Upper lobe of right lung (tissue), 1 donor: ENCODE measurements at regions not wholly inside any gene's neighbourhood (a gene's known extent, or its start where the extent isn't known, plus 50 kb on each side); places are given as distances from the start of the nearest gene placed in this dataset.

Source experiments
- ATAC-seq: fragments of 200-7000 bp; cut with Tn5 transposase; one replicate; pipeline ENCODE4 v1.9.1; 2020; ENCODE audit warnings: mild to moderate bottlenecking, moderate library complexity
- DNase-seq: peaks from one replicate; pipeline ENCODE4 v3.0.0-alpha.2; 2020
- H3K27ac ChIP-seq: fragments of 200-600 bp; one replicate; pipeline ENCODE4 v1.8.0; 2022
- H3K27me3 ChIP-seq: fragments of 200-600 bp; one replicate; pipeline ENCODE4 v1.8.0; 2022; ENCODE audit warnings: mild to moderate bottlenecking
- H3K36me3 ChIP-seq: fragments of 200-600 bp; one replicate; pipeline ENCODE4 v1.8.0; 2022
- H3K4me1 ChIP-seq: fragments of 200-600 bp; one replicate; pipeline ENCODE4 v1.8.0; 2022
- H3K4me3 ChIP-seq: fragments of 200-600 bp; one replicate; pipeline ENCODE4 v1.8.0; 2022; ENCODE audit warnings: mild to moderate bottlenecking
- H3K9me3 ChIP-seq: fragments of 200-600 bp; one replicate; pipeline ENCODE4 v1.8.0; 2022
- intact Hi-C: fragments of 100-400 bp; cut with DNase I; formaldehyde crosslinking; loops from one replicate; pipeline ENCODE4 v1.11.0; 2022
- TF ChIP-seq, protein P1 (sequence below): fragments of 200-600 bp; IDR thresholded peaks from one replicate; pipeline ENCODE4 v1.8.0; 2022; ENCODE audit warnings: antibody characterized with exemption
- donor health status: DM: no; HTN: yes; CAD: no; lungs with severe emphysema.

DNA sequence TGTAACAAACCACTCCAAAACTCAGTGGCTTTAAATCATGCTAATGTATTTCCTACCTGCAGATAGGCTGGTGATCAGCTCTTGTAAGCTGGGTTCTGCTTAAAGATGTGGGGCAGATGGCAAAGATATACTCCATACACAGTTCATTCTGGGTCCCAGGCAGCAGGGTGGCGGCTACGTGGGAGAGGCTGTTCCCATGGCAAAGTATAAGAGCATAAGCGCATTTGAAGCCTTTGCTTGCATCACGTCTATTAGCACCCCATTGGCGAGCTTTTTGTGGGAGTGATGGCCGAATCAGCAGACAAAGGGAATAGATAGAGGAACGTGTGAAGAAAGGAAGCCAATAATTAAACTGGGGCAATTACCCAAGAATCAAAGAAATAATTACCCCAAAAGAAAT lies 523.1 kb downstream of the SPATA31D1 start:
- no peaks in the 10 kb centered on the region for H3K9me3 ChIP-seq
- no peak overlapping the region for H3K4me3 ChIP-seq
- intact Hi-C loops: no loop called here
- TF ChIP-seq, protein P1, sequence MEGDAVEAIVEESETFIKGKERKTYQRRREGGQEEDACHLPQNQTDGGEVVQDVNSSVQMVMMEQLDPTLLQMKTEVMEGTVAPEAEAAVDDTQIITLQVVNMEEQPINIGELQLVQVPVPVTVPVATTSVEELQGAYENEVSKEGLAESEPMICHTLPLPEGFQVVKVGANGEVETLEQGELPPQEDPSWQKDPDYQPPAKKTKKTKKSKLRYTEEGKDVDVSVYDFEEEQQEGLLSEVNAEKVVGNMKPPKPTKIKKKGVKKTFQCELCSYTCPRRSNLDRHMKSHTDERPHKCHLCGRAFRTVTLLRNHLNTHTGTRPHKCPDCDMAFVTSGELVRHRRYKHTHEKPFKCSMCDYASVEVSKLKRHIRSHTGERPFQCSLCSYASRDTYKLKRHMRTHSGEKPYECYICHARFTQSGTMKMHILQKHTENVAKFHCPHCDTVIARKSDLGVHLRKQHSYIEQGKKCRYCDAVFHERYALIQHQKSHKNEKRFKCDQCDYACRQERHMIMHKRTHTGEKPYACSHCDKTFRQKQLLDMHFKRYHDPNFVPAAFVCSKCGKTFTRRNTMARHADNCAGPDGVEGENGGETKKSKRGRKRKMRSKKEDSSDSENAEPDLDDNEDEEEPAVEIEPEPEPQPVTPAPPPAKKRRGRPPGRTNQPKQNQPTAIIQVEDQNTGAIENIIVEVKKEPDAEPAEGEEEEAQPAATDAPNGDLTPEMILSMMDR: no peak
- H3K27ac ChIP-seq: no peak overlapping the region
- peaks cover 19% of the 10 kb centered on the region for H3K4me1 ChIP-seq
- DNase-seq (no peak), ATAC-seq (no peak)
- no peaks in the 10 kb centered on the region for H3K36me3 ChIP-seq
- H3K27me3 ChIP-seq: no peaks in the 10 kb centered on the region

DNA sequence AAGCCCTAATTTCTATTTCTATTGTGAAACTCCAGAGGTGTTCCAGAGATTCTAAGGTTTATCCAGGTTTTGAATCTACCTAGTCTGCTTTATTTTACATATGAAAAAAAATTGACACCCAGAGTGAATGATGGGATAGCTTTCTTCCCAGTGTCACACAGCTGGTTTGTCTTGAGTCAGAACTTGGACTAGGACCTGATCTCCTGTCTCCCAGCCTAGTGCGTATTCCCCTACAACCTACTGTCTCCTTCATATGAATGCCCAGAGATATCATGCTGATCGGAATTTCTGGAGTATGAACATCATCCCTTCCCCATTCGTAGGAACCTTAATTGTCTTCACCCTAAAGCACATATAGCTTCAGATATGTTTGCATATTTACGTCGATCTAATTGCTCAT lies 524.2 kb downstream of the SPATA31D1 start:
- peaks cover 19% of the 10 kb centered on the region for H3K4me1 ChIP-seq
- no peak for DNase-seq
- no peaks in the 10 kb centered on the region for H3K27me3 ChIP-seq
- TF ChIP-seq, protein P1: no peak
- no peaks in the 10 kb centered on the region for H3K9me3 ChIP-seq
- no peak overlapping the region for H3K4me3 ChIP-seq
- H3K27ac ChIP-seq: no peak overlapping the region
- no peaks in the 10 kb centered on the region for H3K36me3 ChIP-seq
- no peak for ATAC-seq
- intact Hi-C loops: no loop called here

DNA sequence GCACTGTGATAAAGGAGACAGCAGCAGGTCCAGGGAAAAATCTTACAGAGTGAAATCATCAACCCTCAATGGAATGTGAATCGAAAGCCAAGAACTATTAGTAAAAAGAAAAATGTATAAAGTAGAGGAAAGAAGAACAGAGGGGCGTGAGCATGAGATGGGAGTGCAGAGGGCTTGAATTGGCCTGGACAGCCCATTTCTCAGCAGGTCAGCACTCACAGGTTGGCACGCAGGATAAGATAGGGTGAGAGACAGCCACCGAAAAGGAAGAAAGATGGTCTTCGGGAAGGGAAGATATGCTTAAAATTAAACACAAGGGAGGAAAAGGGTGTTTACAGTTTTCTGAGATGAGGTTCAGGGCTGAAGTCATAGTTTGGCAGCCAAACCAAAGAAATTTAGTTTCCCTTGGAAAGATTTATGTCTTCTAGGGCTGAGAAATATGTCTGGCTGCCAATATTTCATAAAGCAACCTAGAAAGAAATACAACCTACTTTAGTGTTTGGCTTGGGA lies 524.7 kb downstream of the SPATA31D1 start:
- H3K4me3 ChIP-seq: no peak overlapping the region
- intact Hi-C loops: no loop called here
- TF ChIP-seq, protein P1: no peak
- no peak for DNase-seq
- H3K9me3 ChIP-seq: no peaks in the 10 kb centered on the region
- H3K4me1 ChIP-seq: peaks cover 19% of the 10 kb centered on the region
- no peaks in the 10 kb centered on the region for H3K27me3 ChIP-seq
- H3K27ac ChIP-seq: no peak overlapping the region
- ATAC-seq: no peak
- no peaks in the 10 kb centered on the region for H3K36me3 ChIP-seq

DNA sequence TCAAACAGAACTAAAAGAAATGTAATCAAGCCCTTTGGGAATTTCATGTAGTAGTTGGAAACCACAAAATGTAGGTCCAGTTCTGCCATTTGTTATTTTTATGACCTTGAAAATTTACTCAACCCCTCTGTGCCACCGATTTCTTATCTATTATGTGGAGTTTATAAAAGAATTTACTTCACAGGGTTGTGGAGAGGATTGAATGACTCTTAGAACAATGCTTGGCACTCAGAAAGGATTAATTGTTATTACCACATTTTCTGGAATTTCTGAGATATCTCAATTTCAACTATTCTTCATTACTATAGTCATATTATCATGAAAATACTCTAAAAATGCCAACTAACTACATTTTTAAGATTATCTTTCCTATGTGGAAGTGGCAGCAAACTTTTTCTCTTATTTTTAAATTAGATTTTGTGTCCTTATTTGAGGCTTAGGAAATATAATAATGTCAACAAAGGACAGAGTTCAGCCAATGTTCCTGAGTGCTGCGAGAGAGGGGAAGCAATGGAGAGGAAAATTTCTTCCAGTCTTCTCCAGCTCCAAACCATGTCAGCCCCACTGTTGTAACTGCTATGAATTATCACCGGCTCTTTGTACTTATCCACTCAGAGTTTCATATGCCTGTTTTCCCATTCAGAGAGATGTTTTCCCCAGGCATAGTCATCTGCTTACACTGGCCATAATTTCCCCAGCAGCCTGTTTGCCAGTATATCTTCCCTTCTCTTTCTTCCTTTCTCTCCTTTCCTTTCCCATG lies 525.6 kb downstream of the SPATA31D1 start:
- DNase-seq (no peak), ATAC-seq (no peak)
- H3K27ac ChIP-seq: no peak overlapping the region
- no peaks in the 10 kb centered on the region for H3K9me3 ChIP-seq
- intact Hi-C loops: no loop called here
- no peaks in the 10 kb centered on the region for H3K27me3 ChIP-seq
- no peaks in the 10 kb centered on the region for H3K36me3 ChIP-seq
- H3K4me1 ChIP-seq: peaks cover 19% of the 10 kb centered on the region
- TF ChIP-seq, protein P1: no peak
- H3K4me3 ChIP-seq: no peak overlapping the region

DNA sequence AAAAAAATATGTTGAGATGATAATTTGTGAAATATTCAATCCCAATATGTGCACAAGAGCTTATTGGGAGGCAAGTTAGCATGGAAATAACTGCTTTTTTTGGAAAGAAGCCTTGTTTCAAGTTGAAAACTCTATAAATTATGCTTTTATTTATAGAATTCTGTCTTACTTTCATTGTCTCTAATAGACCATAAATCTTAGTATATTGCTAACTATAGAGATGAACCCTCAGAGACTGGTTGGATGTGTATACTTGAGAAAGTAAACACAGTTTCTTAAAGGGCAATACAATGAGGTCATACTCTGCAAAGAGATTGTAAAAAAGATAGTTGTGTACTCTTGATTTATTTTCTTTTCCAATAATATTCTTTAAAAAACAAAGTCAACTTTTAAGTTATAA lies 530.3 kb downstream of the SPATA31D1 start:
- no peaks in the 10 kb centered on the region for H3K27me3 ChIP-seq
- ATAC-seq: no peak
- no peak for DNase-seq
- no peak overlapping the region for H3K4me3 ChIP-seq
- H3K9me3 ChIP-seq: no peaks in the 10 kb centered on the region
- no peaks in the 10 kb centered on the region for H3K36me3 ChIP-seq
- intact Hi-C loops: no loop called here
- TF ChIP-seq, protein P1: no peak
- peaks cover 7% of the 10 kb centered on the region for H3K4me1 ChIP-seq
- H3K27ac ChIP-seq: no peak overlapping the region
